ENCODE measurements at regions not wholly inside any gene's neighbourhood (a gene's known extent, or its start where the extent isn't known, plus 50 kb on each side); places are given as distances from the start of the nearest gene placed in this dataset.

GRCh38 chr6:95244751-95245150, 332.6 kb upstream of the MANEA start:
- DNase-seq: no peak

- DNase-seq: no peak
These were observed 328.8 kb upstream of the MANEA start for GRCh38 chr6:95248499-95248898.

GRCh38 chr6:95249175-95249574, 328.2 kb upstream of the MANEA start:
- no peak for DNase-seq

DNA sequence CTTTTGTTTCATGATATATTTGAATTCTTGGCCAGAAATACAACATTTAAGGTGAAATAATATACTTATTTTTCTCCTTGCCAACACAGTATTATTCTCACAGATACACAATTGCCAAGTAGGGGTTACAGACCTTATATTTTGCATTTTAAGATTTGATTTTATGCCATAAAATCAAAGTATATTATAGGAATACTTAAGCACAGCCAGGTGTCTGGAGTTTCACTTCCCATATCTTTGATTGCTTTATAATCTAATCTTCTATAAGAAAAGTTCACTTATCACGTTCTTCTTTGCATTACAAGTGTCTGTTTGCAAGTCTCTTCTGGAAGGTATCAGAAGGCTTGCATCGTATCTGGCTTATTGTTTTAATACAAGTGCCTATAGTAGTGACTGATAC, 327.7 kb upstream of the MANEA start:
- DNase-seq: no peak

DNA sequence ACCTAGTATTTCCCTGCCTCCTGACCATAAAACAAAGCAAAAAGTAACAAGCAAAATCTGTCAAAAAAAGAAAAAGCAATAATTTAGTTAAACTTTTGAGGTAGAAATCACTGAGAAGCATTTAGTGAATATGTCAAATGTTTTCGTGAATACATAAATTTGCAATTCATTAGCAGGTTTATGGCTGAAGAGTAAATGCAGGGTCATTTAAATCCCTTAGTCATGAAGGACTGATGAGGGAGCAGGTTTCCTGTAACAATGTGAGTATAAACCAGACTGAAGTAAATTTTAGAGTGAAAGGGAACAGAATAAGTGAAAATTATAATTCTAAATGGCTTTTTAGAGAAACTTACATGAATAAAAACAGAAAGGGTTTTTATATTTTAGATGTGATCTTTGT, 313.5 kb upstream of the MANEA start:
- DNase-seq: no peak

DNA sequence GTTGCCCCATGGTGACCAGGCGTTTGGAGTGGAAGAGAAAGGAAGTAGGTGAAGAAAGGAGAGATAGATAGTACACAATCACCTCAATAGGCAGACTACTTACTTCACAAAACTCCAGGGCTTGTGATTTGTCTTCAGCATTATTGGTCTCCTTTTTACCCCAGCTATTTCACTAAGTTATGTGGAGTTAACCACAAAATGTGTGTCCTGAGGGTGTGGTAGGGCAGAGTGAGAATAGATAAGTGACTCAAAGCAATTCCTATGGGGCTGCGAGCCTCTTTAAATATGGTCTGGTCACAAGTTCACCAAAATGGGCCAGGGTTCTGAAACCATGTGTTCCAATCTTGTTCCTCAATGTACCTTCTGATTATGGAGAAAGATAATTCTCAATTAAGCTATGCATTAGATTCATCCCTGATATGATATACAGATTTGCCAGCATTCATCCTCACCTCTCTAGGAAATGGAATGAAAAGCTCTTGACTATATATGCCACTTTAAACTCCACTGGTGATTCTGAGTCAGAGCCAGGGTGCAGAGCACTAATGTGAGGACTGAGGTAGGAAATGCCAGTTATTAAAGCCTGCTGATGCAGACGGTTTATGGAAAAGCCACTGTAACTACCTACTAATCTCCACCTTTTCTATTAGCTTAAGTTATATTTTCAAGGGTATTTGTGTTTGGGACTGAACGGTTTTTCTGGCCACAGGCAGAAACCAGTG, 310.6 kb upstream of the MANEA start:
- DNase-seq: no peak

DNA sequence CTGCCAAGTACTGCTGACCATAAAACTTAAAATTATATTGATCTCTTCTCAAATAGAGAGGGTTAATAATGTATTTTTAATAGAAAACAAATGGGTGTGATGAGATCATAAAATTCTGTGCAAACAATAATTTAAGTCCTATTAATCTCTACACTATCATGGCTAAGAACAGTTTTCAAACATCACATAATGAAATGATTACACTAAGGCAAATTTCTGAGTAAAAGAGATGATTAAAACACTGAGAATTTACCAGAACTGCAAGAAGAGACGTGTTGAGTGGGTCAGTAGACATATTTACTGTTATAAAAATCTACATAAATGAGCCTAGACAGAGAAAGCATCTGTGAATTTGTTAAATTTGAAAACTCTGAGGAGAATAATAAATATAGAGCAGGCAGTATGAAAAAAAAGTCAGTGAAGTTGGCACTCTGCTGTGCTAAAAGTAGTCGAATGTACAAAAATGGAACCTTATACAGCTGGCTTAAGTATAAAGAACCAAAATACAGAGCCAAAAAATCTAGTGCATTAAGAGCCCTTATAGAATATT, 302.6 kb upstream of the MANEA start:
- DNase-seq: no peak

- DNase-seq: no peak
These were observed 297.7 kb upstream of the MANEA start for GRCh38 chr6:95279616-95280015.

DNA sequence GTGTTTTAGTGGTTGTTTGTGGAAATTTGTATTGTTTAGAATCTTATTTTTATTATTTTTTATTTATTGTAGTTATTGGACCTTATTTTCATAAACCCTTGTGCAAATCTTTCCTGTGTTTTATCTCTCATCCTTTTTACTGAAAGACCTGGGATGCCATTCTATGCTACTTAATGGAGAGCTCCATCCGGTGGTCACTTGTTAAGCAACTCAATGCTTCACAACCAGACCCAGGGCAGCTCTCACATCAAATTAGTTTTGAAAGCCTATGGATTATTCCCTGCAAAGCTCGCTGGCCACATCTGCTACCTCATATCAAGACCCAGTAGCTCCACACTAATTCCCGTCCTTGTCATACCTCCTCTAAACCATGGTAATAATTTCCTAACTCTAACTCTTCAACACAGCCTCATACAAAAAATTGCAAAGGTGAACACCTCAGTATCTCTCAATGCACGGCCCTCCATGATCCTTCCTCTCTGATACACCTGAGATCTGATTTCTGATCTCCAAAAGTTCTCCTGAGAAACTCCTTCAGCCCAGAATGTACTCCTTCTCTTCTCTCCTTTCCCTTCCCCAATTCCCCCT, 296.6 kb upstream of the MANEA start:
- peak; percentile 70 for DNase-seq

- DNase-seq: no peak
These were observed 291.5 kb upstream of the MANEA start for GRCh38 chr6:95285881-95286280.

GRCh38 chr6:95286874-95287273, 290.5 kb upstream of the MANEA start:
- DNase-seq: peak; percentile 56

DNA sequence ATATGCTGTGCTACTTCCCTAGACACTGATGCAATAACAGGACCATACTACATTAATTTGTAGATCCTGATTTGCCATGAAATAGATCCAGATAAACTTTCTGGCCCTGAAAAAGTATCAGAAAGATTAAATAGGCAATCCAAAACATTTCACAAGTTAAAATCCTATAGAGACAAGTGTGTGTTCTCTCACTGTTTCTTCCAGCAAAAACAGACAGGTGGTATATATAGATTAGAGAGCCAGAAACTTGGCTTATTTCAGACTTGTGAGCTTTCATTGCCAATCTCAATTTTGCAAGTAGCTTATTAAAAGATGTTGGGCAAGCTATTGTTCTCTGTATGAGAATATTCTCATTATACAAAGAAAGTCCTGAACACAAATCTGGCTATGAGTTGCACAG, 289.1 kb upstream of the MANEA start:
- DNase-seq: no peak

GRCh38 chr6:95292011-95292410, 285.3 kb upstream of the MANEA start:
- no peak for DNase-seq

DNA sequence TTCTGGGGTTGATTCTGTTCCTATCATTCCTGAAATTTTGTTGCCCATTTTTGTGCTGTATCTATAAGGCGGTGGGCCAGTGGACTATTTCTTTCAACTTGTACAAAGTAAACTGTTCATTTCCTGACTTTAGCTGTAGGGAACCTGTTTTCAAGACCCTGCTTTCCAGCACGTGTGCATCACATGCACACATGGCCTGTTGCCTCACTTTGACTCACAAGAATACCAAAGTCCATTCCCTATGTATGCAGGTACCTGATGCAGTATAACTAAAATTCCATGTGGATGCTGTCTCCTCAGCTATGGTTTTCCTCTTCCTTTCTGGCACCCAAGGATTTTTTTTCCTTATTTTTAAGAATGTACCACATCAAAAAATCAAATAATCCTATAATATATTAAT, 284.1 kb upstream of the MANEA start:
- no peak for DNase-seq

GRCh38 chr6:95294043-95294442, 283.3 kb upstream of the MANEA start:
- DNase-seq: no peak

DNA sequence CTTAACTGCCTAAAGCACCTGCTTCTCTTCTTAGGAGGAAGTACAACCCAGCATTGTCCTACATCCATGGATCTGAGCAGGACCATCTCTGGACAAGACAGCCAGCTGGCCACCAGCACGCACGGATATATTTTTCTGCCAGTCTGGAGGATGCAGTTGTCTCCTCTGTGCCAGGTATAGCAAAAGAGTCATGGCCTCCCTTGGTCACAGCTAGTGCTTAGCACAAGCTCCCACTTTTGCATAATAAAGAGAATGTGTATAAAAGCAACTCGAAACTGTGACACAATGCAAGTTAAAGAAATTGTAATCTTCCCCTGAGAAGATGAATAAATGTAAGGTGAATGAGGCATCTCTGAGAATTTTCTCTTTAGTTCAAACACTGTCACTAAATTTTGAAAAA, 267.8 kb upstream of the MANEA start:
- no peak for DNase-seq

DNA sequence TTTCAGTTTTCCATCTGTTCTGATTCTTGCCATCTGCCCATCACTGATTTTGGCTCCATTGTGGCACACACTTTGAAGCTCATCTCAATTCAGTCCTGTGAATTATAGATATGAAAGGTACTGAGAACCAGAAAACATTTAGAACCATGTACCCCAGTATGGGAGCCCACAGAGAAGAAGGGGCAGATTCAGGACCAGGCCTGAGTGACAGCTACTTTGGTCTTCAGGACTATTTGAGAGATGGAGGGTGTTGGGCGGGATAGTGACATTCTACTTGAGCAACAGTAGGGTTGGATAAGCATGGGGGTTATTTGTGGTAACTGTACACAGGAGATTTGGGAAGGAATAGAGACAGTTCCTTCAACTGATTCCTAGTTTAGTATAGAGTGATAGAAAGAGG, 259.2 kb upstream of the MANEA start:
- peak; percentile 29 for DNase-seq

GRCh38 chr6:95321126-95321525, 256.2 kb upstream of the MANEA start:
- DNase-seq: peak; percentile 70

DNA sequence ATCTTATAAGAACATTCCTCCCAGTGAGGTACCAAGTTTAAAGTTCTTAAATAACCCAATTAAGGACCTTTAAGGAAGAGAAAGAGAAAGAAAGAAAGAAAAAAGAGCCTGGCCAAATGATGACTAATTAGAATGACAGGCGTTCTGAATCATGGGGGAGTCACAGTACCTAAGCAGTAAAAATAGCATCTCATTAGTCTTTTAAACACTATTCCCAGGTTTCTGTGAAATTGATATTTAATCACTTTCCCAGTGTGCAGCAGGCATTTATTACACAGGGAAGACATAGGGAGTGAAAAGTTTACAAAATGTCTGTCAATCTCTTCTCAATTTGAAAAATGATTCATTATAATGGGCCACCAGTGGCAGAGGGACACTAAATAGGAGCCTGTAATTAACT, 251.4 kb upstream of the MANEA start:
- DNase-seq: no peak

- no peak for DNase-seq
These were observed 249.1 kb upstream of the MANEA start for GRCh38 chr6:95328231-95328630.

DNA sequence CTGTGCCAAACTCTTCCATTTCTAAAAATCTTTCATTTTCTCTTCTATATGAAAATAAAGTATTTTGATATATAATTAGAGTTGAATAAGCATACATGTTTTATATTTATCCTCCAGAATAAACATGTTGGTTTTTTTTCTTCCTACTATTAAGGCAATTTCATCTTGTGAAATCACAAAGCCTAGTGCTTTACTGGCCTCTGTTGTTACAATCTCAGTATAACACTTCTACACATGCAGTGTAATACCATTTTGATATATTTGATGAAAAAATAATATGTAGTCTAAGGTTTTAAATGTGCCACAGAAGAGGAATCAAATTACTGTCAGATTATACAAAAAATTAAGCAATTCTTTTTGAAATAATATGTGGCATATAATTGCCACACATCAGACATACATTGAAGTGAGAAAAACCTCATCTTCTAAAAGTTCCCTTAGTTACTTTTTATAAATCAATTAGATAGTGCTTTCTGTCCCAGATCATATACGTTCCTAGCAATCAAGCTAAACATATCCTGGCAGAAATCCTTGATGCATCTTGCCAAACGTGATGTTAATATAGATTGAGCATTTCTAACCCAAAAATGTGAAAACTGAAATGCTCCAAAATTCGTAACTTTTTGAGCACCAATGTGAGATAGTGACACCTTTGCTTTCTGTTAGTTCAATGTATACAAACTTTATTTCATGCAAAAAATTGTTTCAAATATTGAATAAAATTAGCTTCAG, 225.1 kb upstream of the MANEA start:
- peak; percentile 22 for DNase-seq

GRCh38 chr6:95354551-95354950, 222.8 kb upstream of the MANEA start:
- no peak for DNase-seq

- DNase-seq: no peak
These were observed 219.8 kb upstream of the MANEA start for GRCh38 chr6:95357380-95358020.
